HepG2 (cell line): ENCODE measurements at regions not wholly inside any gene's neighbourhood (a gene's known extent, or its start where the extent isn't known, plus 50 kb on each side); places are given as distances from the start of the nearest gene placed in this dataset.

Experiments used
- ATAC-seq: fragments of 200-7000 bp; cut with Tn5 transposase; 3 replicates; pipeline ENCODE4 v1.9.1; 2020; ENCODE audit warnings: mild to moderate bottlenecking, moderate library complexity
- BruUV-seq: library from RNA; stranded (reverse); fragments of 400-500 nt; replicated peaks from 2 replicates; lab custom pipeline; 2021; lab: Mats Ljungman, UMichigan
- CTCF ChIA-PET: fragments of 300-600 bp; formaldehyde crosslinking; extraction: SDS; loops from one replicate; lab custom pipeline; 2021; ENCODE audit warnings: low total read pairs, inconsistent platforms, low intra/inter-chr PET ratio; lab: Yijun Ruan, JAX
- POLR2A ChIA-PET: fragments of 350-600 bp; sonication (Branson Sonifier 250); formaldehyde crosslinking; loops from one replicate; lab custom pipeline; 2020; ENCODE audit warnings: antibody characterized with exemption, inconsistent platforms; lab: Yijun Ruan, JAX
- DNase-seq: peaks from one replicate; pipeline ENCODE4 v3.0.0-alpha.2; 2015; ENCODE audit warnings: low spot score
- FAIRE-seq: peaks from 3 replicates; lab custom pipeline; 2011; peaks lifted over from hg19 to GRCh38; lab: Jason Lieb, UNC
- H2AFZ ChIP-seq: one replicate; pipeline ENCODE4 v1.6.1; 2011; ENCODE audit warnings: low read length, inconsistent platforms
- H3K27ac ChIP-seq: fragments of 300-600 bp; 3 replicates; pipeline ENCODE4 v1.8.0; 2011; ENCODE audit warnings: mixed run types, mild to moderate bottlenecking, mixed read lengths, low read length, inconsistent platforms; ENCODE audit not compliant: insufficient read depth; ENCODE audit errors: extremely low read length
- H3K27me3 ChIP-seq, 2 experiments: fragments of 200-600 bp in 1 of 2; 2 replicates in 1 of 2; 3 replicates in 1 of 2; pipeline versions ENCODE4 v1.6.0 to v1.8.0; 2011; ENCODE audit warnings: low read length in 2 of 2, mild to moderate bottlenecking in 2 of 2, moderate library complexity in 2 of 2, inconsistent platforms in 1 of 2; ENCODE audit not compliant: insufficient read depth in 2 of 2, control insufficient read depth in 1 of 2
- H3K36me3 ChIP-seq, 2 experiments: fragments of 200-600 bp in 1 of 2; replicated peaks in 1 of 2; 2 replicates in 1 of 2; 3 replicates in 1 of 2; pipeline versions ENCODE4 v1.5.1 to v1.8.0; 2011; ENCODE audit warnings: low read length in 2 of 2, inconsistent platforms in 1 of 2; ENCODE audit not compliant: insufficient read depth in 2 of 2, control insufficient read depth in 1 of 2
- H3K4me1 ChIP-seq: 2 replicates; pipeline ENCODE4 v1.5.1; 2012; ENCODE audit warnings: low read length, inconsistent platforms; ENCODE audit not compliant: insufficient read depth
- H3K4me2 ChIP-seq: 2 replicates; pipeline ENCODE4 v1.6.0; 2011; ENCODE audit warnings: low read depth, low read length, inconsistent platforms
- H3K4me3 ChIP-seq, 3 experiments: fragments of 200-600 bp in 1 of 3; sonication (generic), shearing (Covaris generic) in 1 of 3; replicated peaks in 1 of 3; 2 replicates each; pipeline ENCODE4 v1.5.1; 2011 to 2016; ENCODE audit warnings: low read length in 3 of 3, inconsistent platforms in 2 of 3, low read depth in 2 of 3, mild to moderate bottlenecking in 2 of 3, control low read depth in 1 of 3, mixed read lengths in 1 of 3; ENCODE audit not compliant: insufficient read depth in 1 of 3
- H3K79me2 ChIP-seq: one replicate; pipeline ENCODE4 v1.6.1; 2011; ENCODE audit warnings: low read length, inconsistent platforms; ENCODE audit not compliant: insufficient read depth
- H3K9ac ChIP-seq: 2 replicates; pipeline ENCODE4 v1.6.0; 2011; ENCODE audit warnings: mild to moderate bottlenecking, low read depth, low read length, inconsistent platforms; ENCODE audit not compliant: insufficient read depth
- H3K9me3 ChIP-seq: 2 replicates; pipeline ENCODE4 v1.5.1; 2012; ENCODE audit warnings: mild to moderate bottlenecking, low read length
- H4K20me1 ChIP-seq: 2 replicates; pipeline ENCODE4 v1.6.0; 2011; ENCODE audit warnings: inconsistent platforms, mild to moderate bottlenecking, low read length, moderate library complexity; ENCODE audit not compliant: insufficient read depth
- AFF4 ChIP-seq: sonication (generic); formaldehyde crosslinking; IDR thresholded peaks from 2 replicates; pipeline ENCODE4 v1.4.0; 2020; ENCODE audit warnings: missing genetic modification reagents
- CREB1 ChIP-seq, 2 experiments: fragments of 450-650 bp in 1 of 2; IDR thresholded peaks; 2 replicates each; pipeline ENCODE4 v1.6.1; 2016 to 2017; ENCODE audit warnings: control low read depth in 1 of 2, mild to moderate bottlenecking in 1 of 2, missing compliant biosample characterization in 1 of 2, missing genetic modification characterization in 1 of 2
- IRF2 ChIP-seq: IDR thresholded peaks from 2 replicates; pipeline ENCODE4 v1.6.1; 2018; ENCODE audit warnings: missing genetic modification reagents, missing compliant biosample characterization
- MIER2 ChIP-seq: IDR thresholded peaks from 2 replicates; pipeline ENCODE4 v1.6.1; 2016; ENCODE audit warnings: missing biosample characterization, missing genetic modification reagents
- SP140L ChIP-seq: sonication (generic); formaldehyde crosslinking; IDR thresholded peaks from 2 replicates; pipeline ENCODE4 v1.4.0; 2020; ENCODE audit warnings: missing genetic modification reagents, borderline replicate concordance
- TOPORS ChIP-seq: sonication (generic); formaldehyde crosslinking; IDR thresholded peaks from 2 replicates; pipeline ENCODE4 v1.8.0; 2023; ENCODE audit warnings: mild to moderate bottlenecking, missing genetic modification reagents
- ZNF124 ChIP-seq: sonication (generic); formaldehyde crosslinking; IDR thresholded peaks from 2 replicates; pipeline ENCODE4 v1.4.0; 2020; ENCODE audit warnings: missing genetic modification reagents
- ZNF232 ChIP-seq: sonication (generic); formaldehyde crosslinking; IDR thresholded peaks from 2 replicates; pipeline ENCODE4 v1.4.0; 2020; ENCODE audit warnings: missing genetic modification reagents, borderline replicate concordance
- ZNF260 ChIP-seq: sonication (generic); formaldehyde crosslinking; IDR thresholded peaks from 2 replicates; pipeline ENCODE4 v1.4.0; 2020; ENCODE audit warnings: missing genetic modification reagents, low read depth, mild to moderate bottlenecking, borderline replicate concordance
- ZNF605 ChIP-seq: sonication (generic); formaldehyde crosslinking; IDR thresholded peaks from 2 replicates; pipeline ENCODE4 v1.8.0; 2022; ENCODE audit warnings: mild to moderate bottlenecking, missing genetic modification reagents
- ZNF773 ChIP-seq: sonication (generic); formaldehyde crosslinking; IDR thresholded peaks from 2 replicates; pipeline ENCODE4 v1.4.0; 2020; ENCODE audit warnings: missing genetic modification reagents, borderline replicate concordance
- ZSCAN12 ChIP-seq: sonication (generic); formaldehyde crosslinking; IDR thresholded peaks from 2 replicates; pipeline ENCODE4 v1.9.0; 2021; ENCODE audit warnings: mild to moderate bottlenecking, missing genetic modification reagents
- WGBS: methylation state at CpG from one replicate; pipeline ENCODE4 v1.1.6; 2017; ENCODE audit warnings: low lambda C conversion rate; 5-methylcytosine and 5-hydroxymethylcytosine counted together
- in situ Hi-C: cut with HindIII; loops from 2 replicates; pipeline ENCODE4 v1.10.0; 2017; ENCODE audit warnings: low pct_unique_long_range_greater_than_20kb; ENCODE audit not compliant: extremely low pct_ligation_motif_present
- intact Hi-C: fragments of 100-400 bp; cut with micrococcal nuclease; formaldehyde crosslinking; loops from one replicate; pipeline ENCODE4 v1.10.0; 2022; ENCODE audit not compliant: unreplicated experiment

- no TSS peak for BruUV-seq
- ATAC-seq = no peak
- no peaks in the 10 kb centered on the region for H3K27me3 ChIP-seq
- no peak overlapping the region for H3K9ac ChIP-seq
- H3K36me3 ChIP-seq = no peaks in the 10 kb centered on the region
- H2AFZ ChIP-seq = no peak overlapping the region
- H3K4me1 ChIP-seq = no peaks in the 10 kb centered on the region
- no peak for DNase-seq
- H3K27ac ChIP-seq = no peak overlapping the region
- peak; percentile 85 for TF ChIP-seq CREB1 (IDR thresholded peaks at IDR 0.05)
- TF ChIP-seq CREB1 (CRISPR knock-in tag; IDR thresholded peaks at IDR 0.05) = no peak
- TF ChIP-seq ZNF773 (CRISPR knock-in tag) = no peak
- no peak for TF ChIP-seq ZNF232
- no peak for TF ChIP-seq IRF2 (CRISPR knock-in tag)
- TF ChIP-seq SP140L (CRISPR knock-in tag) = no peak
- TF ChIP-seq ZNF605 = no peak
- TF ChIP-seq ZSCAN12 (CRISPR knock-in tag) = no peak
- no peak for TF ChIP-seq TOPORS (CRISPR knock-in tag)
- no peak for TF ChIP-seq ZNF260 (CRISPR knock-in tag)
- intact Hi-C loops (no loop called here), in situ Hi-C loops (no loop called here)
- no peaks in the 10 kb centered on the region for H3K79me2 ChIP-seq
- H3K4me3 ChIP-seq = no peak overlapping the region
- H3K4me2 ChIP-seq = no peak overlapping the region
- H4K20me1 ChIP-seq = no peaks in the 10 kb centered on the region
- POLR2A ChIA-PET = no interaction called here
- WGBS = under 1% methylated on average over 2 of the region's 2 CpGs
- CTCF ChIA-PET = no interaction called here
- FAIRE-seq = no peak
- peaks cover 89% of the 10 kb centered on the region for H3K9me3 ChIP-seq
Observed at GRCh38 chr14:28161040-28161439, 605.5 kb upstream of the FOXG1 start.

DNA sequence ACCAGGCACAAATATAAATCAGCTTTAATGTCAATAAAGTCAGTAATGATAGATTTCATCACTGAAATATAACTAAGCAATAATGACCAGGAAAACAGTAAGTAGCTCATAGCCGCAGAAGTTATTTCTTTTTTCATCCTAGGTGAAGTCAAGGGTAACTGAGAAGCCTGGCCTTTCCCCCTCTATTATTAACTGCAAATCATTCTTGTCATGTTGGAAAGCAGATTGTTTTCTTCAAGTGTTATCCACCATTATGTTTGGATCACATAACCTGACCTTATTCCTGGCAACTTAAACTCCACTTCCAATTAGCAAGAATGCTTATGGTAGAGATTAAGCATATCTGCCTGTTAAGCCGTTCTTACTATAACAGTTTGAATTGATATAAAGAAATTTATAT, 603.4 kb upstream of the FOXG1 start:
- Histone ChIP-seq H3K27ac (no peak overlapping the region), H3K4me3 (no peak overlapping the region; a peak in 1 of 6 replicates), H3K4me1 (no peaks in the 10 kb centered on the region), H3K4me2 (no peak overlapping the region), H3K9me3 (peaks cover 85% of the 10 kb centered on the region), H3K36me3 (no peaks in the 10 kb centered on the region), H4K20me1 (no peaks in the 10 kb centered on the region), H3K27me3 (no peaks in the 10 kb centered on the region), H2AFZ (no peak overlapping the region), H3K79me2 (no peaks in the 10 kb centered on the region), H3K9ac (no peak overlapping the region)
- BruUV-seq = no TSS peak
- ChIA-PET CTCF (no interaction called here), POLR2A (no interaction called here)
- FAIRE-seq = no peak
- no peak for DNase-seq
- in situ Hi-C loops (no loop called here), intact Hi-C loops (no loop called here)
- no peak for ATAC-seq
- WGBS = 41% methylated on average over 2 of the region's 2 CpGs
- TF ChIP-seq AFF4 (CRISPR knock-in tag) (no peak), ZNF124 (no peak), MIER2 (CRISPR knock-in tag) (no peak)
